Osteoblast (primary cell): ENCODE measurements at regions not wholly inside any gene's neighbourhood (a gene's known extent, or its start where the extent isn't known, plus 50 kb on each side); places are given as distances from the start of the nearest gene placed in this dataset.

ENCODE experiments used
- DNase-seq: peaks from one replicate; pipeline ENCODE4 v3.0.0; 2011; ENCODE audit warnings: low spot score, mixed read lengths; ENCODE audit not compliant: insufficient read length; ENCODE audit errors: missing footprints
- H2AFZ ChIP-seq: 2 replicates; pipeline ENCODE4 v1.6.0; 2011; ENCODE audit warnings: mild to moderate bottlenecking, low read length
- H3K27ac ChIP-seq: 2 replicates; pipeline ENCODE4 v1.5.1; 2011; ENCODE audit warnings: mild to moderate bottlenecking, low read depth, low read length, moderate library complexity
- H3K27me3 ChIP-seq: 2 replicates; pipeline ENCODE4 v1.6.0; 2012; ENCODE audit warnings: mild to moderate bottlenecking, control low read depth, inconsistent platforms, low read length, moderate library complexity; ENCODE audit not compliant: insufficient read depth
- H3K36me3 ChIP-seq: 2 replicates; pipeline ENCODE4 v1.5.1; 2011; ENCODE audit warnings: mild to moderate bottlenecking, low read length, control low read depth, moderate library complexity; ENCODE audit not compliant: insufficient read depth
- H3K4me1 ChIP-seq: 2 replicates; pipeline ENCODE4 v1.5.1; 2011; ENCODE audit warnings: mild to moderate bottlenecking, low read length, control low read depth, moderate library complexity; ENCODE audit not compliant: insufficient read depth
- H3K4me2 ChIP-seq: 2 replicates; pipeline ENCODE4 v1.6.0; 2011; ENCODE audit warnings: mild to moderate bottlenecking, low read length; ENCODE audit not compliant: insufficient read depth
- H3K4me3 ChIP-seq: fragments of 200-600 bp; sonication (generic); 3 replicates; pipeline ENCODE4 v1.5.1; 2012; ENCODE audit warnings: mild to moderate bottlenecking, low read length, inconsistent platforms; ENCODE audit not compliant: insufficient read depth
- H3K79me2 ChIP-seq: 2 replicates; pipeline ENCODE4 v1.6.0; 2012; ENCODE audit warnings: mild to moderate bottlenecking, low read length, control low read depth, inconsistent platforms; ENCODE audit not compliant: insufficient read depth
- H3K9me3 ChIP-seq: 2 replicates; pipeline ENCODE4 v1.5.1; 2011; ENCODE audit warnings: low read depth, low read length, control low read depth
- H4K20me1 ChIP-seq: 2 replicates; pipeline ENCODE4 v1.6.0; 2012; ENCODE audit warnings: mild to moderate bottlenecking, low read length, control low read depth; ENCODE audit not compliant: insufficient read depth
- CTCF ChIP-seq: IDR thresholded peaks from 2 replicates; pipeline ENCODE4 v1.5.1; 2011; ENCODE audit warnings: mild to moderate bottlenecking, low read depth, low read length, moderate library complexity; ENCODE audit errors: extremely low read depth

- no peak for DNase-seq
- H3K9me3 ChIP-seq = no peaks in the 10 kb centered on the region
- H3K79me2 ChIP-seq = no peaks in the 10 kb centered on the region
- no peak for TF ChIP-seq CTCF
- H3K4me1 ChIP-seq = peaks cover 8% of the 10 kb centered on the region
- H3K27ac ChIP-seq = no peak overlapping the region
- no peak overlapping the region for H2AFZ ChIP-seq
- H3K27me3 ChIP-seq = no peaks in the 10 kb centered on the region
- H3K4me3 ChIP-seq = no peak overlapping the region
- H3K36me3 ChIP-seq = no peaks in the 10 kb centered on the region
- H4K20me1 ChIP-seq = no peaks in the 10 kb centered on the region
- no peak overlapping the region for H3K4me2 ChIP-seq
Observed at GRCh38 chr6:17006543-17006942, 95.3 kb upstream of the STMND1 start.

- TF ChIP-seq CTCF = no peak
- Histone ChIP-seq H3K27me3 (no peaks in the 10 kb centered on the region), H3K27ac (no peak overlapping the region), H3K79me2 (no peaks in the 10 kb centered on the region), H3K4me3 (no peak overlapping the region), H3K9me3 (no peaks in the 10 kb centered on the region), H2AFZ (no peak overlapping the region), H4K20me1 (no peaks in the 10 kb centered on the region), H3K4me2 (no peak overlapping the region), H3K4me1 (peaks cover 12% of the 10 kb centered on the region), H3K36me3 (no peaks in the 10 kb centered on the region)
- no peak for DNase-seq
Observed at GRCh38 chr6:17004269-17004668, 97.6 kb upstream of the STMND1 start.

GRCh38 chr6:17002123-17002522, 99.7 kb upstream of the STMND1 start:
- no peak for DNase-seq
- TF ChIP-seq CTCF = no peak
- Histone ChIP-seq H3K4me2 (no peak overlapping the region), H3K4me1 (peaks cover 12% of the 10 kb centered on the region), H3K27ac (no peak overlapping the region), H3K4me3 (no peak overlapping the region), H2AFZ (no peak overlapping the region), H3K27me3 (no peaks in the 10 kb centered on the region), H3K36me3 (no peaks in the 10 kb centered on the region), H4K20me1 (no peaks in the 10 kb centered on the region), H3K9me3 (no peaks in the 10 kb centered on the region), H3K79me2 (no peaks in the 10 kb centered on the region)

GRCh38 chr6:17001188-17001587, 100.7 kb upstream of the STMND1 start:
- Histone ChIP-seq H3K79me2 (no peaks in the 10 kb centered on the region), H3K36me3 (no peaks in the 10 kb centered on the region), H3K27me3 (no peaks in the 10 kb centered on the region), H3K27ac (no peak overlapping the region), H3K4me2 (no peak overlapping the region), H3K4me1 (peaks cover 12% of the 10 kb centered on the region), H3K9me3 (no peaks in the 10 kb centered on the region), H2AFZ (no peak overlapping the region), H3K4me3 (no peak overlapping the region), H4K20me1 (no peaks in the 10 kb centered on the region)
- no peak for DNase-seq
- TF ChIP-seq CTCF = peak; percentile 39
